OCI-LY1 (cell line): ENCODE measurements at regions not wholly inside any gene's neighbourhood (a gene's known extent, or its start where the extent isn't known, plus 50 kb on each side); places are given as distances from the start of the nearest gene placed in this dataset.

Experiments
- H2AFZ ChIP-seq: fragments of 200-600 bp; sonication (generic), shearing (Covaris generic); 2 replicates; pipeline ENCODE4 v1.6.0; 2014; ENCODE audit warnings: antibody characterized with exemption, mild to moderate bottlenecking, low read length
- H3F3A ChIP-seq: fragments of 200-600 bp; sonication (generic), shearing (Covaris generic); 2 replicates; pipeline ENCODE4 v1.6.0; 2014; ENCODE audit warnings: mild to moderate bottlenecking, antibody characterized with exemption, low read length, moderate library complexity; ENCODE audit not compliant: insufficient read depth
- H3K27ac ChIP-seq: fragments of 200-600 bp; sonication (generic); 2 replicates; pipeline ENCODE4 v1.5.1; 2014; ENCODE audit warnings: low read length, mixed run types, mild to moderate bottlenecking, low read depth; ENCODE audit not compliant: poor library complexity, severe bottlenecking
- H3K27me3 ChIP-seq: fragments of 200-600 bp; sonication (generic); 2 replicates; pipeline ENCODE4 v1.6.0; 2014; ENCODE audit warnings: antibody characterized with exemption, mild to moderate bottlenecking, low read length, moderate library complexity; ENCODE audit not compliant: insufficient read depth
- H3K36me3 ChIP-seq: fragments of 200-600 bp; sonication (generic); 2 replicates; pipeline ENCODE4 v1.6.1; 2014; ENCODE audit warnings: mild to moderate bottlenecking, antibody characterized with exemption, low read length, moderate library complexity, mixed read lengths; ENCODE audit not compliant: insufficient read depth
- H3K4me1 ChIP-seq: fragments of 200-600 bp; sonication (generic); 2 replicates; pipeline ENCODE4 v1.5.1; 2014; ENCODE audit warnings: mild to moderate bottlenecking, low read length, moderate library complexity; ENCODE audit not compliant: insufficient read depth, severe bottlenecking
- H3K4me2 ChIP-seq: fragments of 200-600 bp; sonication (generic), shearing (Covaris generic); 2 replicates; pipeline ENCODE4 v1.6.1; 2014; ENCODE audit warnings: low read length
- H3K4me3 ChIP-seq: fragments of 200-600 bp; sonication (generic); 2 replicates; pipeline ENCODE4 v1.5.1; 2014; ENCODE audit warnings: low read length, low read depth, mild to moderate bottlenecking, mixed read lengths; ENCODE audit not compliant: poor library complexity, severe bottlenecking
- H3K79me2 ChIP-seq: fragments of 200-600 bp; shearing (Covaris generic); 2 replicates; pipeline ENCODE4 v1.6.1; 2016; ENCODE audit warnings: mixed run types, low read length, mixed read lengths; ENCODE audit not compliant: insufficient read depth
- H3K9ac ChIP-seq: fragments of 200-600 bp; sonication (generic), shearing (Covaris generic); 2 replicates; pipeline ENCODE4 v1.6.1; 2014; ENCODE audit warnings: mild to moderate bottlenecking, low read length, mixed read lengths
- H3K9me2 ChIP-seq: fragments of 200-600 bp; sonication (generic), shearing (Covaris generic); 2 replicates; pipeline ENCODE4 v1.6.1; 2014; ENCODE audit warnings: low read depth, mild to moderate bottlenecking, low read length, mixed read lengths
- H3K9me3 ChIP-seq: fragments of 200-600 bp; shearing (Covaris generic); 2 replicates; pipeline ENCODE4 v1.6.1; 2014; ENCODE audit warnings: low read length, mixed read lengths
- H4K20me1 ChIP-seq: fragments of 200-600 bp; sonication (generic), shearing (Covaris generic); 2 replicates; pipeline ENCODE4 v1.6.0; 2016; ENCODE audit warnings: mild to moderate bottlenecking, low read length; ENCODE audit not compliant: insufficient read depth
- CTCF ChIP-seq: fragments of 200-600 bp; sonication (generic), shearing (Covaris generic); IDR thresholded peaks from 2 replicates; pipeline ENCODE4 v1.5.1; 2017; ENCODE audit warnings: mild to moderate bottlenecking, antibody characterized with exemption, low read length, moderate library complexity, mixed read lengths
- EZH2 ChIP-seq: fragments of 200-600 bp; sonication (generic), shearing (Covaris generic); IDR thresholded peaks from 2 replicates; pipeline ENCODE4 v1.8.0; 2017; ENCODE audit warnings: borderline replicate concordance, mixed run types, mild to moderate bottlenecking, antibody characterized with exemption, low read length, moderate library complexity, mixed read lengths

GRCh38 chr18:27540111-27540510, 355.0 kb upstream of the CHST9 start:
- Histone ChIP-seq H3K9me2 (no peaks in the 10 kb centered on the region), H3K36me3 (no peaks in the 10 kb centered on the region), H3K4me2 (no peak overlapping the region), H3K79me2 (no peaks in the 10 kb centered on the region), H3K9me3 (no peaks in the 10 kb centered on the region), H3K4me1 (no peaks in the 10 kb centered on the region), H3K9ac (no peak overlapping the region), H3K4me3 (no peak overlapping the region), H3F3A (no peaks in the 10 kb centered on the region), H3K27ac (no peak overlapping the region), H2AFZ (no peak overlapping the region), H3K27me3 (no peaks in the 10 kb centered on the region), H4K20me1 (no peaks in the 10 kb centered on the region)
- no peak for TF ChIP-seq CTCF
- TF ChIP-seq EZH2: no peak

GRCh38 chr18:27528925-27529521, 343.9 kb upstream of the CHST9 start:
- Histone ChIP-seq H3K27me3 (no peaks in the 10 kb centered on the region), H3K4me2 (no peak overlapping the region), H3K9me3 (no peaks in the 10 kb centered on the region), H3K9ac (no peak overlapping the region), H4K20me1 (no peaks in the 10 kb centered on the region), H3F3A (no peaks in the 10 kb centered on the region), H3K4me1 (no peaks in the 10 kb centered on the region), H3K79me2 (no peaks in the 10 kb centered on the region), H3K4me3 (no peak overlapping the region), H3K27ac (no peak overlapping the region), H3K9me2 (no peaks in the 10 kb centered on the region), H2AFZ (no peak overlapping the region), H3K36me3 (no peaks in the 10 kb centered on the region)
- TF ChIP-seq CTCF (no peak), EZH2 (no peak)

GRCh38 chr18:27527856-27528255, 342.7 kb upstream of the CHST9 start:
- Histone ChIP-seq H3K36me3 (no peaks in the 10 kb centered on the region), H2AFZ (no peak overlapping the region), H3K4me2 (no peak overlapping the region), H3K27me3 (no peaks in the 10 kb centered on the region), H3K79me2 (no peaks in the 10 kb centered on the region), H3K9ac (no peak overlapping the region), H3K27ac (no peak overlapping the region), H3K9me2 (no peaks in the 10 kb centered on the region), H3F3A (no peaks in the 10 kb centered on the region), H3K9me3 (no peaks in the 10 kb centered on the region), H3K4me1 (no peaks in the 10 kb centered on the region), H4K20me1 (no peaks in the 10 kb centered on the region), H3K4me3 (no peak overlapping the region)
- TF ChIP-seq CTCF (no peak), EZH2 (no peak)
